Activated naive CD4-positive, alpha-beta T cell treated with anti-CD3 and anti-CD28 coated beads, Interleukin-2, amount 50 U/mL, for 24 hours (primary cell): ENCODE measurements at regions not wholly inside any gene's neighbourhood (a gene's known extent, or its start where the extent isn't known, plus 50 kb on each side); places are given as distances from the start of the nearest gene placed in this dataset.

Experiments used
- H3K27ac Mint-ChIP-seq: one replicate; pipeline ENCODE4 v1.8.0; 2021; ENCODE audit warnings: mild to moderate bottlenecking, mixed read lengths
- H3K27me3 Mint-ChIP-seq: one replicate; pipeline ENCODE4 v1.8.0; 2021; ENCODE audit warnings: mixed read lengths
- H3K36me3 Mint-ChIP-seq: one replicate; pipeline ENCODE4 v1.8.0; 2021; ENCODE audit warnings: mixed read lengths
- H3K4me1 Mint-ChIP-seq: one replicate; pipeline ENCODE4 v1.8.0; 2021; ENCODE audit warnings: mixed read lengths
- H3K4me3 Mint-ChIP-seq: one replicate; pipeline ENCODE4 v1.8.0; 2021; ENCODE audit warnings: mild to moderate bottlenecking, mixed read lengths
- H3K9me3 Mint-ChIP-seq: one replicate; pipeline ENCODE4 v1.8.0; 2021; ENCODE audit warnings: mixed read lengths

GRCh38 chr16:73226675-73227074 lies 178.7 kb upstream of the ZFHX3 start:
- H3K27ac Mint-ChIP-seq: no peak overlapping the region
- H3K27me3 Mint-ChIP-seq: no peaks in the 10 kb centered on the region
- H3K4me3 Mint-ChIP-seq: no peak overlapping the region
- H3K9me3 Mint-ChIP-seq: no peaks in the 10 kb centered on the region
- H3K4me1 Mint-ChIP-seq: no peaks in the 10 kb centered on the region
- peaks cover 1% of the 10 kb centered on the region for H3K36me3 Mint-ChIP-seq

DNA sequence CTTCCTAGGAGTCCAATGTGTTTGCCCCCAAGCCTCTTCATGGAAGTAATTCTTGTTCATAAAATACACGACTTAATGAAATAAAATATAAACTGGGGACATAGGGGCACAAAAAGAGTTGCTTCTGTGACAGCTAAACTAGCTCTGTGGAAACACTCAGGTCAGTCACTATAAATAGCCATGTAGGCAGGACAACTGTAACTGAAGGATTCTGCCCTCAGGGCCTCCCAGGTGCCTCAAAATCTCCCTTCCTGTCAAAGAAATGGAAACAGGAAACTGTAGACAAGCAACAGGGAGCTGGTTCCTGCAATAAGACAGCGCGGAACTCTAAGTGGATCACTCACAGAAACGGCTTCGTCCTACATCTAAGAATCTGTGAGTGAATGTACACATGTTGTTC lies 178.1 kb upstream of the ZFHX3 start:
- no peaks in the 10 kb centered on the region for H3K4me1 Mint-ChIP-seq
- peaks cover 1% of the 10 kb centered on the region for H3K36me3 Mint-ChIP-seq
- H3K27ac Mint-ChIP-seq: no peak overlapping the region
- H3K4me3 Mint-ChIP-seq: no peak overlapping the region
- no peaks in the 10 kb centered on the region for H3K9me3 Mint-ChIP-seq
- H3K27me3 Mint-ChIP-seq: no peaks in the 10 kb centered on the region

- no peak overlapping the region for H3K4me3 Mint-ChIP-seq
- H3K4me1 Mint-ChIP-seq: no peaks in the 10 kb centered on the region
- no peaks in the 10 kb centered on the region for H3K36me3 Mint-ChIP-seq
- H3K27ac Mint-ChIP-seq: no peak overlapping the region
- H3K9me3 Mint-ChIP-seq: no peaks in the 10 kb centered on the region
- peaks cover 1% of the 10 kb centered on the region for H3K27me3 Mint-ChIP-seq
Measured at GRCh38 chr16:73220836-73221235, 172.9 kb upstream of the ZFHX3 start.

DNA sequence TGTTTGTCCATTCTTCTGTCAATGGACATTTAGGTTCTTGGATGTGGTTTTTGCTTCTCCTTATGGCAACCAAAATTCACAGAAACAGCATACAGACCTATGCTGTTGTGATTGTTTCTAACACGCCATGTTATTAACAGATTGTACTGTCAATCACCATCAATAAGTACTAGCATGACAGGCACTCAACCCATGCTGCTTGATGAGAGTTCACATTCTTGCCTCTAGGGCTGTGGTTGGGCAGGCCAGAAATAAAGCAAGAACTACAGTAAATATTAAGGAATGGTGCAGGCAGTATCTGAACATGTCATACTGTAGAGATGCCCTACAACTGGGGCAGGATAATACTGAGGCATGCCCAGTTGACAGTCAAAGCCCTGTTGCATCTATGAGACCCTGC lies 171.2 kb upstream of the ZFHX3 start:
- Mint-ChIP-seq H3K36me3 (no peaks in the 10 kb centered on the region), H3K27me3 (peaks cover 2% of the 10 kb centered on the region), H3K4me3 (no peak overlapping the region), H3K27ac (no peak overlapping the region), H3K4me1 (no peaks in the 10 kb centered on the region), H3K9me3 (no peaks in the 10 kb centered on the region)

- Mint-ChIP-seq H3K4me3 (no peak overlapping the region), H3K27me3 (peaks cover 2% of the 10 kb centered on the region), H3K27ac (no peak overlapping the region), H3K36me3 (no peaks in the 10 kb centered on the region), H3K4me1 (no peaks in the 10 kb centered on the region), H3K9me3 (no peaks in the 10 kb centered on the region)
Measured at GRCh38 chr16:73217654-73218053, 169.7 kb upstream of the ZFHX3 start.

- H3K4me3 Mint-ChIP-seq: no peak overlapping the region
- H3K4me1 Mint-ChIP-seq: no peaks in the 10 kb centered on the region
- peaks cover 2% of the 10 kb centered on the region for H3K27me3 Mint-ChIP-seq
- H3K36me3 Mint-ChIP-seq: no peaks in the 10 kb centered on the region
- H3K27ac Mint-ChIP-seq: no peak overlapping the region
- H3K9me3 Mint-ChIP-seq: no peaks in the 10 kb centered on the region
Measured at GRCh38 chr16:73216932-73217331, 169.0 kb upstream of the ZFHX3 start.

- Mint-ChIP-seq H3K4me1 (no peaks in the 10 kb centered on the region), H3K27me3 (peaks cover 2% of the 10 kb centered on the region), H3K9me3 (no peaks in the 10 kb centered on the region), H3K4me3 (no peak overlapping the region), H3K27ac (no peak overlapping the region), H3K36me3 (no peaks in the 10 kb centered on the region)
Measured at GRCh38 chr16:73215678-73216377, 167.9 kb upstream of the ZFHX3 start.

GRCh38 chr16:73214825-73215677 lies 167.1 kb upstream of the ZFHX3 start:
- no peaks in the 10 kb centered on the region for H3K36me3 Mint-ChIP-seq
- no peaks in the 10 kb centered on the region for H3K9me3 Mint-ChIP-seq
- no peak overlapping the region for H3K27ac Mint-ChIP-seq
- H3K4me1 Mint-ChIP-seq: no peaks in the 10 kb centered on the region
- no peak overlapping the region for H3K4me3 Mint-ChIP-seq
- peaks cover 2% of the 10 kb centered on the region for H3K27me3 Mint-ChIP-seq

DNA sequence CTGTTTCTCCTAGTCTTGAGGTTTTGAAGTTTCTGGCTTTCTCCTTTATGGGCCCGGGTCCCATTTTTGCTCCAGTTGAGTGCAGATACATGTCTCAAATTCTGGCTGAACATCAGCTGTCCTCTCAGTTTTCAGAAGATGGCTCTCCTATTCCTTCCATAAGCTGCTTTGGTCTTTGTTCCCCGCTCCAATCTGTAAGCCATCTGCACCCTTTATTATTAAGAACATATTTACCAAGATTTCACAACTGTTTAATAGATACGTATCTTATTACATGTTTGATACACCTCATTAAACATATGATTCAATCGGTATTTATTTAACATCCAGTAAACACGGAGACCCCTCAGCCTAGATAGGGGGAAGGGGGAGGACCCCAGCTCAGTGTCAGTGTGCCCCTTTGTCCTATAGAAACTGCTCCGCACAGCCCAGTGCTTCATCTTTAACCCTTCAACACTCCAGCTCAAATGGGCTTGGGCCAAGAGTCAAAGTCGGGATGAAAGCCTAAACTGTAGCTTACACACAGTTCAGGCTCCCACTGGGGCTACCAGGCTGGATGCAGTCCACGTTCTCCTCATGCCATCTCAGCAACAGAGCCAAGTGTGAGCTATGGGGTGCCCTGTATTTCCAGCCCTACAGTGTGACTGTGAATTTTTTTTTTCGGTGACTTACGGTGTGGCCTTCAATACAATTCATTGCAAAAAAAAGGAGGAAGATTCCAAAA lies 166.0 kb upstream of the ZFHX3 start:
- H3K27me3 Mint-ChIP-seq: peaks cover 1% of the 10 kb centered on the region
- no peaks in the 10 kb centered on the region for H3K9me3 Mint-ChIP-seq
- no peak overlapping the region for H3K27ac Mint-ChIP-seq
- H3K4me1 Mint-ChIP-seq: no peaks in the 10 kb centered on the region
- H3K4me3 Mint-ChIP-seq: no peak overlapping the region
- no peaks in the 10 kb centered on the region for H3K36me3 Mint-ChIP-seq

DNA sequence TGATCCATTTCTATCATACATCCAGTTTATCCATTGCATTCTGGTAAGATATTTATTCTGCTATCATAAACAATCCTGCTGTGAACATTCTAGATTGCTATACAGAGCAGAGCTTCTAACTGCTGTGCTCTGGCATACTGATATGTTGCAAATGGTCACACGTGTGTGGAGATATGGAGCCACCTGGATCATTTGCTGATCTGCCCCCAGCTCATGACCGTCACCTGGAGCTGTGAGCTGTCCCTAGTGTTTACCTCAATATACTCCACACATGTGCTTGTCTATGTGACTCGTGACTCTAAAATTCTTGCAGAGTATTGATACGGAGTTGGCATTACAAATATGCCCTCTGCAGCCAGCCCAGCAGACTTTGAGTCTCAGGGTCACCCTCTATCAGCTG lies 164.5 kb upstream of the ZFHX3 start:
- Mint-ChIP-seq H3K27ac (no peak overlapping the region), H3K36me3 (no peaks in the 10 kb centered on the region), H3K4me3 (no peak overlapping the region), H3K9me3 (no peaks in the 10 kb centered on the region), H3K4me1 (no peaks in the 10 kb centered on the region), H3K27me3 (peaks cover 1% of the 10 kb centered on the region)

DNA sequence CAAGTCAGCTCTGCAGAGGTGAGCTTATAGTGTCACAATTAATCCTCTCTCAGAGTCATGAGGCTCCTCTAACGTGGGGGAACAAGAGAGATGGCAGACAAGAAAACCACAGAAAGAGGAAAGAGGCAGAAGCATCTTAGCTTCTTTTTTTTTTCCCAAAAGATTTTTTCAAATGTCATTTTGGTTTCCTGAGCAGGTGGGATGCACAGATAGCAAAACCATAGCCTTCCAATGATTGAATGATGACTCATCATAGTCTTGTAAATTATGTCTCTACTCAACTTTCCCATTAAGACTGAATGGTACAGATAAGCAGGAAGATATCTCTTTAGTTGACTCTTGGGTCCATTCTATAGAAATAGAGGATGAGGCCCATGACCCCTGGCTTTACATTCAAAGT lies 162.8 kb upstream of the ZFHX3 start:
- Mint-ChIP-seq H3K4me1 (no peaks in the 10 kb centered on the region), H3K27ac (no peak overlapping the region), H3K9me3 (no peaks in the 10 kb centered on the region), H3K4me3 (no peak overlapping the region), H3K36me3 (no peaks in the 10 kb centered on the region), H3K27me3 (peaks cover 1% of the 10 kb centered on the region)

DNA sequence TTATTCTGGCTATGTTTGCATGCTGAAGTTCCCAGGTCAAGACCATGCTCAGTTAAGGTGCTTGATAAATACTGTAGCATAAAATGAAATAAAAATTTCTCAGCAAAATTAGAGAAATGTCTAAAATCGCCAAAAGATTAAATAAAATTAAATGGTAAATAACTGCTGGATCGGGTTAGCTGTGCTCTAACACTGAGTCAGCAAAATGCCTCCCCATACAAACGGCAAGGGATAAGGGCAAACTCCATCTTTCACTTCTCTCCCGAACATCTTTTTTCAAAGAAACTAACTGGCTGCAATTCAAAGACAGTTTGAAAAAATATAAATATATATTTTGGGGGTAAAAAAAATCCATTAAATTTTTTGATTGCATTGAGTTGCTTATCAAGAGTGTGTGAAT lies 162.2 kb upstream of the ZFHX3 start:
- Mint-ChIP-seq H3K27me3 (peaks cover 1% of the 10 kb centered on the region), H3K9me3 (no peaks in the 10 kb centered on the region), H3K4me1 (no peaks in the 10 kb centered on the region), H3K4me3 (no peak overlapping the region), H3K27ac (no peak overlapping the region), H3K36me3 (no peaks in the 10 kb centered on the region)

DNA sequence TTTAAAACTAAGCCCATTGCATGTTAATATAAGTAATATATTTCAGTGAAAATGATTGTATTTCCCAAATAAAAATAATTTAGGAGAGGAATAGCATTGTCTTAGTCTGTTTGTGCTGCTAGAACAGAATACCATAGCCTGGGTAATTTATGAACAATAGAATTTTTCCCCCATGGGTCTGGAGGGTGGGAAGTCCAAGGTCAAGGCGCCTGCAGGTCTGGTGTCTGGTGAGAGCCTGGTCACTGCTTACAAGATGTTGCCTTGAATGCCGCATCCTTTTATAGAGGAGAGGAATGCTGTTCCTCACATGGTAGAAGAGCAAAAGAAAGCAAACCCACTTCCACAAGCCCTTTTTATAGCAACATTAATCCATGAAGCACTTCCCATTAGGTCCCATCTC lies 161.3 kb upstream of the ZFHX3 start:
- Mint-ChIP-seq H3K27me3 (no peaks in the 10 kb centered on the region), H3K4me1 (no peaks in the 10 kb centered on the region), H3K27ac (no peak overlapping the region), H3K4me3 (no peak overlapping the region), H3K9me3 (no peaks in the 10 kb centered on the region), H3K36me3 (no peaks in the 10 kb centered on the region)

DNA sequence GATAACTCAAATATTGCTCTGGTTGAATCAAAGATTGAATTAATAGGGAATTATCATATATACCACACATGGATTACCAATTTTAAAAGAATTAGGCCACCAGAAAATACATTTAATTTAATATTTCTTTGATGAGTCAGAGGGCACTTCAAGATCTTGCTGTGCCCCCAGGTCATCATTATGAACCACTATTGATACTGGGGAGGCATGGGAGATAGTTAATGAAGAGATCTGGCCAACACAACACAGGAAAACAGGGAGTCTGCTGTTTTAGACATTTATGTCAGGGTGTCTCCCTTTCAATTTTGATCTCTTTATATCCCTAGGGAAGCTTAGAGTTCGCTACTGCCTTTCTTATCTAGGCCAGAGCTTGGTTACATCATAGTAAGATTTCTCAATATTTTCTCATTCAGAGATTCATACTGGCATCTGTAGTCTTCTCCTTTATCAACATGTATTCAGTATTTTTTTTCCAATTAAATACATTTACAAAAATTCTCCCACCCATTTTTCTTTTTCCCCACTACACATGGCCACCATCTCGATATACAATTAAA lies 158.3 kb upstream of the ZFHX3 start:
- Mint-ChIP-seq H3K4me1 (no peaks in the 10 kb centered on the region), H3K27me3 (no peaks in the 10 kb centered on the region), H3K36me3 (no peaks in the 10 kb centered on the region), H3K4me3 (no peak overlapping the region), H3K27ac (no peak overlapping the region), H3K9me3 (no peaks in the 10 kb centered on the region)

GRCh38 chr16:73205153-73205886 lies 157.4 kb upstream of the ZFHX3 start:
- H3K36me3 Mint-ChIP-seq: no peaks in the 10 kb centered on the region
- no peak overlapping the region for H3K4me3 Mint-ChIP-seq
- no peaks in the 10 kb centered on the region for H3K4me1 Mint-ChIP-seq
- no peaks in the 10 kb centered on the region for H3K9me3 Mint-ChIP-seq
- H3K27me3 Mint-ChIP-seq: no peaks in the 10 kb centered on the region
- no peak overlapping the region for H3K27ac Mint-ChIP-seq
